ENCODE measurements at regions not wholly inside any gene's neighbourhood (a gene's known extent, or its start where the extent isn't known, plus 50 kb on each side); places are given as distances from the start of the nearest gene placed in this dataset.

DNA sequence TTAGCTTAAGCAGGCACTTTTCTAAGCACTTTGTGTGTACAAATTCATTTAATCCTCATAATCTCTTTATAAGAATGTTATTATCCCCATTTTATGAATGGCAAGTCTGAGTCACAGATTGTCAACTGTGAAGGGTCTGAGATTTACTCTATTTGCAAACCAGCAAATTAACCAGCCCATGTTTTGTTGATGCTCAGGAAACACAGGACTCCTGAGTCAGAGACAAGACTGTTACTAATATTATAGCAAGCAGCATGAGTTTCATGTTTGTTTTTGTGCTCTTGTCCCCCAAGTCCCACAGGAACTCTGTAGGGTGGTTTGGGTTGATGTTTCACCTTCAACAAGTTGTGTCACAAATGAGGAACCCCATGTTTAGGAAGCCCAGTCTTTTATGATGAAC, 182.0 kb upstream of the PPP1R3A start:
- TF ChIP-seq, protein P1, sequence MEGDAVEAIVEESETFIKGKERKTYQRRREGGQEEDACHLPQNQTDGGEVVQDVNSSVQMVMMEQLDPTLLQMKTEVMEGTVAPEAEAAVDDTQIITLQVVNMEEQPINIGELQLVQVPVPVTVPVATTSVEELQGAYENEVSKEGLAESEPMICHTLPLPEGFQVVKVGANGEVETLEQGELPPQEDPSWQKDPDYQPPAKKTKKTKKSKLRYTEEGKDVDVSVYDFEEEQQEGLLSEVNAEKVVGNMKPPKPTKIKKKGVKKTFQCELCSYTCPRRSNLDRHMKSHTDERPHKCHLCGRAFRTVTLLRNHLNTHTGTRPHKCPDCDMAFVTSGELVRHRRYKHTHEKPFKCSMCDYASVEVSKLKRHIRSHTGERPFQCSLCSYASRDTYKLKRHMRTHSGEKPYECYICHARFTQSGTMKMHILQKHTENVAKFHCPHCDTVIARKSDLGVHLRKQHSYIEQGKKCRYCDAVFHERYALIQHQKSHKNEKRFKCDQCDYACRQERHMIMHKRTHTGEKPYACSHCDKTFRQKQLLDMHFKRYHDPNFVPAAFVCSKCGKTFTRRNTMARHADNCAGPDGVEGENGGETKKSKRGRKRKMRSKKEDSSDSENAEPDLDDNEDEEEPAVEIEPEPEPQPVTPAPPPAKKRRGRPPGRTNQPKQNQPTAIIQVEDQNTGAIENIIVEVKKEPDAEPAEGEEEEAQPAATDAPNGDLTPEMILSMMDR (IDR thresholded peaks at IDR 0.05) = no peak
- TF ChIP-seq EP300 (IDR thresholded peaks at IDR 0.05; ENCODE audit: borderline replicate concordance in 1 of 2, low read depth in 1 of 2, low read length in 1 of 2) (no peak), POLR2AphosphoS5 (IDR thresholded peaks at IDR 0.05; ENCODE audit: low read depth, low read length) (no peak), YY1 (IDR thresholded peaks at IDR 0.05; ENCODE audit: low read depth) (no peak), RXRA (IDR thresholded peaks at IDR 0.05; ENCODE audit: borderline replicate concordance, low read depth) (no peak)

Measured in SK-N-SH (cell line).